GM21447 (cell line): ENCODE measurements at regions not wholly inside any gene's neighbourhood (a gene's known extent, or its start where the extent isn't known, plus 50 kb on each side); places are given as distances from the start of the nearest gene placed in this dataset.
"Not testable (repeated sequence)": the region's sequence is repeated elsewhere in the genome, so short reads cannot be mapped to it uniquely, and the experiment has no call there.

Experiments used
- ATAC-seq: cut with Tn5 transposase; IDR thresholded peaks from one replicate; pipeline ENCODE4 v1.9.1; 2021; ENCODE audit not compliant: unreplicated experiment

DNA sequence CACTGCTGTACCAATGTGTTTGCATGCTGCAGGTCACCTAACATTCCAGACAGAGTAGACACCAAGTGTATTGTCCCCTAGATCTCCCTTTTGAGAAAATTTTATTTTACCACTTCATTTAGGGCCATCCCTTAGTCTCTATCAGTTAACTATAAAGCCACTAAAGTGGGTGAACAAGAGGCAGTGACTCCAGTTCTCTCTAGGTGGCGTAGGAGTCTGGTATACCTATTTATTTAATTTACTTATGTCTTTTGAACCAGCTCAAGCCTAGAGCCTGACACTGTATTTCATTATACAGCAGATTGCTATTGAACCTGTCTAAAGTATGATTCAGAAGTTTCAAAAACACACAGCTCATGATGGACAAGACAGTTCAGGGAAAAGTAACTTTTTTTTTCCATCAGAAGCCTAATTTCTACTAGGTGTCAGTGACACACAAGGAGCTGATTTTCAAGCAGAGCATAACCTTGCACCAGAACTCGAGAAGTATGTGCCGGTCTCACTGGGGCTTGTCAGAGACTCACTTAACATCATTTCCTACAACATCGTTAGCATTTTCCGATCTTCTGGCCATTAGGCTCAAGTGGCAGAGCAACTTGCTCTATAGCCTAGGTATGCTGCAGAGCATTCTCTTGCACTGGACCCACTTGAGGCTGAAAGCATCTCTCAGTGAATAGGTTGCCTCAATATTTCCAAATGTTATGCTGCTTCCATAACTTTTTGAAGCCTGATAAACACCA lies 175.4 kb downstream of the CDC14C start:
- no peak for ATAC-seq

DNA sequence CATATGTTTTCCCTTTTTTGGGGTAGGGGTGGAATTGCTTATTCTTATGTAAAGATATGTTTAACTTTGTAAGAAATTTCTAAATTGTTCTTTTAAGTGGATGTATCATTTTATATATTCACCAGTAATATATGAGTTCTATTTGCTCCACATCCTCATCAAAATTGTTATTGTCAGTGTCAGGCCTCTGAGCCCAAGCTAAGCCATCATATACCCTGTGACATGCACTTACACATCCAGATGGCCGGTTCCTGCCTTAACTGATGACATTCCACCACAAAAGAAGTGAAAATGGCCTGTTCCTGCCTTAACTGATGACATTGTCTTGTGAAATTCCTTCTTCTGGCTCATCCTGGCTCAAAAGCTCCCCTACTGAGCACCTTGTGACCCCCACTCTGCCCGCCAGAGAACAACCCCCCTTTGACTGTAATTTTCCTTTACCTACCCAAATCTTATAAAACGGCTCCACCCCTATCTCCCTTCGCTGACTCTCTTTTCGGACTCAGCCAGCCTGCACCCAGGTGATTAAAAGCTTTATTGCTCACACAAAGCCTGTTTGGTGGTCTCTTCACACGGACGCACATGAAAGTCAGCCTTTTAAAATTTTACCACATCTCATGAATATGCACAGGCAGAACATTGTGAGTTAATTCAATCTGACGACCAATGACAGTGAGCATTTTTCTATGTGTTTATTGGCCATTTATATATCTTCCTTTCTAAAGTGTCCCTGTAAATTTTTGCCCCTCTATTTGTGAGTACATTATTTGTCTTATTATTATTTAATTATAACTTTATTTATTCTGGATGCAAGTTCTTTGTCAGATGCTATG lies 176.8 kb downstream of the CDC14C start:
- not testable (repeated sequence) for ATAC-seq

- no peak for ATAC-seq
Observed at GRCh38 chr7:49102411-49102810, 178.1 kb downstream of the CDC14C start.

DNA sequence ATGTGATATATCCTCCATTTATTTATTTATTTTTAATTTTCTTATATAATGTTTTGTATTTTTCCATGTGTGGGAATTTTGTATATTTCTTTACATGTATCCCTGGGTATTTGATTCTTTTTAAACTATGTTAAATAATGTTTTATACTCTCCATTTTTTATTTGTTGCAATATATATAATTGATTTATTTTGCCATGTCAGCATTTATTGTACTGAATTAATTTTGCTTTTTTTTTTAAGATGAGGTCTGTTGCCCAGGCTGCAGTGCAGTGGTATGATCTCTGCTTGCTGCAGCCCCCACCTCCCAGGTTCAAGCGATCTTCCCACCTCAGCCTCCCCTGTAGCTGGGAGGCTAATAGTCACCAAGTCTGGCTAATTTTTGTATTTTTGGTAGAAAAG lies 187.4 kb downstream of the CDC14C start:
- no peak for ATAC-seq

- ATAC-seq: no peak
Observed at GRCh38 chr7:49112222-49112621, 187.9 kb downstream of the CDC14C start.

- ATAC-seq: no peak
Observed at GRCh38 chr7:49112647-49113046, 188.3 kb downstream of the CDC14C start.

- no peak for ATAC-seq
Observed at GRCh38 chr7:49119706-49120105, 195.4 kb downstream of the CDC14C start.

DNA sequence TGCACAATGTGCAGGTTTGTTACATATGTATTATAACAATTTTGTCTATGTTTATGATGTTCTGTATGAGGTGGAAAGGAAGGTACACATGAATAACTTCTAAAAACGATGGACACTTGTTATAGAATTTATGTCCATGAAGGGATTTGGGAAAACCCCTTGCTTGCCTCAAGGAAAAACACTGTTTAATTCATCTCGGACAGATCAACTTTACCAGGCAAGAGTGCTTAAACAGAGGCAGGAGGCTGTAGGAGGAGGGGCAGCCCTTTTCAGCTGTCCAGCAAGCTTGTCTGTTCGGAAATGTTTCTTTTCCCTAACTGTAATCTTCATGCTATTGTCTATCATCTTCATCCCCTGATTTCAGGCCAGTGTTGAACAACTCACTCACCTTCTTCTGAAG lies 200.9 kb downstream of the CDC14C start:
- no peak for ATAC-seq

DNA sequence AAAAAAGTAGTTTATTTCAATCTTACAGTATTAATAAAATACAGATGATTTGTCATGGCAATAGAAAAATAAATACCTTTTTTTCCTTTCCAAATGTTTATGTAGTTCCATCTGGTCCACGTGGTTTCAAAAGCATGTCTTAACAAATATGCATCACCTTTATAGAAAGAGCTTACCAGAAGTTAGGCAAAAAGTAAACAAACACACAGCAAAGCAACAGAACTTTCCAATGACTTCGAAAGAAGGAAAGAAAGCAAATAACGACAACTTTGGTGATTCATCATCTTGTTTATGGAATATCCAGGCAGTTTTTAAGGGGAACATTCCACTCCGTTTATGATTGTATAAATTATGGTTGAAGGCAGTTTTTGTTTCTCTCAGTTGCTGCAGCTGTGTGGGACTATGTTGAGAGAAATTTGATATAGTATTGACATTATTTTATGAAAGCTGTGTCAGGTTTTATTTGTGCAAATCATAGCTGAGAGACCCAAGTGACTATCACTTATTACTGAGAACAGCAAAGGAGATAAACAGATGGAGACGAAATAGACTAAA lies 203.1 kb downstream of the CDC14C start:
- no peak for ATAC-seq

DNA sequence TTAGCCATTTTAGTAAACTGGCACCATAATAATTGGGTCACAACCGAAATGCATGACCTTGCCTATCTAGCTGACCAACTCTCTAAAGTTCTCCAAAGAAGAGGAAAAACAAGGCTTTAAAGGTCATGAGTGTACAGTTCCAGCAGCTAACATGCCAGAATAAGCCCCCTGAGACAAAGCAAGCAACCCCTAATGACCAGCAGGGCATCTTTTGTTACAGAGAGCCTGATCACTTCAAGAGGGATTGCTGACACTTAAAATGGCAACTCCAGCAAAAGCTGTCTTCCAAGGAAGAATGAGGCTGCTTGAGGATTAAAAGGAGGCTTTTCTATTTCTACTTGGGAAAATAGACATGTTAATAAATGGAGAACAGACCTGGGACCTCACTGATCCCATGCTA lies 213.6 kb downstream of the CDC14C start:
- no peak for ATAC-seq

DNA sequence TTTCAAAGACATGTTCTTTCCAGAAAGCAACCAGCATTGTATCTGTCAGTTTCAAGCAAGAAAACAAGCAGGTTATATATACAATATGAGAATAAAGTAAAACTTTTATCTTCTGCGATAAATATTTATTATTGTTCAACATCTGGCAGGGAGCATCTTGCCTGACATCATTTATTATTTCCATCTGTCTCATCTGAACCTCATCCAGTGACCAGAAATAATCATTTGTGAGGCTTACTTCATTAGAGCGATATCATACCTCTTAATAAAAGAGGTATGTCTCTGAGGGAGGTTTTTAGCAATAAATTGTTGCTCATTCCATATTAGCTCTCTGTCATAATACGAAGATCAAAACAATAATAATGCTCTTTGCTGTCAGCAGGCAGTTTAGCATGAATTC lies 226.1 kb downstream of the CDC14C start:
- no peak for ATAC-seq

GRCh38 chr7:49151146-49151545 lies 226.8 kb downstream of the CDC14C start:
- ATAC-seq: no peak

DNA sequence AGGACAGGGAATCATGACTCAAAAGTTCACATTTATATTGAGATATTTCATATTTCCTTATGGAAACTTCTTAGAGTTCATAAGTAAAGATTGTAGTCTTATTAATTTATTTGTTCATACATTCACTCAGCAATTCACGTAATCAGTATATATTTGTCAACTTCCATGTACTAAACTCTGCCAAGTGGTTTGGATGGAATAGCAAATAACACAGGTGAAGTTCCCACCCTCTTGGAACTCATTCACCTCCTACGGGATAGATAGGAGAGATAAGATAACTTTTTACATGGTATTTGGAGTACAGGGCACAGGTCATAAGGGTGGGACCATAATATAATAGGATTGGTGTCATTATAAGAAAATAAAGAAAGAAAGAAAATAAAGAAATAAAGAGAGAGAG lies 234.0 kb downstream of the CDC14C start:
- ATAC-seq: no peak

- ATAC-seq: no peak
Observed at GRCh38 chr7:49159536-49159935, 235.2 kb downstream of the CDC14C start.

GRCh38 chr7:49166441-49166840 lies 242.1 kb downstream of the CDC14C start:
- no peak for ATAC-seq

DNA sequence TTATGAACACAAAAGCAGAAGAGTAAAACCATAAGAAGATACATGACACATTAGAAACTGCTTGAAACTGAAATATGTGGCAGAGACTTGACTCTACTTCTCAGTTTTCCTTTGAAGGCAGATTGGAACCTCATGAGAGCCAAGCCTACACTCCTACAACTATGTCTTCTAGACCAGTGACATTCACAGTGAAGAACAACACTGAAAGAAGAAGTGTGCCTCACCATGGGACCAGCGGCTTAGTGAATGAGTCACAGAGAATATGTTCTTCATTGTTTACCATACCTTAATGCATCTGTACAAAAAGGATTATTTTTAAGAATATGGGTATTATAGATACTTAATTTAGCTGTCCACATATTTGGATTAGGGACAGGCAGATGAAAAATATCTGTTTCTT lies 248.3 kb downstream of the CDC14C start:
- no peak for ATAC-seq

DNA sequence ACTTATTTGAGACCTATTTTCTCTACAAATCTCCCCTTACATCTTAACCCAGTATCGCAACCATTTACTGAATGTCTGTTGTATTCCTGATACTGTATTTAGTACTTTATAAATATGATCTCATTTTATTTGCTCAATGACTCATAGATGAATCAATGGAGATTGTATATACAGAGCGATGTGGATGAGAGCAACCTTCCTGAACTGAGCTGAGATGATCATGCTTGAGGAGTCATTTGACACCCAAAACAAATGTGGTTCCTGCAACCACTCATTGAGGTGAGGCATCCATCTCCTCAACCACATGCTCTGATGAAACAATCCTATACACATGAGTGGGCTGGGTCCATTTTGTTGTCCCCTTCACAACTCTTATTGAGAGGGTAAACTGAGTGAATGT lies 250.0 kb downstream of the CDC14C start:
- no peak for ATAC-seq

DNA sequence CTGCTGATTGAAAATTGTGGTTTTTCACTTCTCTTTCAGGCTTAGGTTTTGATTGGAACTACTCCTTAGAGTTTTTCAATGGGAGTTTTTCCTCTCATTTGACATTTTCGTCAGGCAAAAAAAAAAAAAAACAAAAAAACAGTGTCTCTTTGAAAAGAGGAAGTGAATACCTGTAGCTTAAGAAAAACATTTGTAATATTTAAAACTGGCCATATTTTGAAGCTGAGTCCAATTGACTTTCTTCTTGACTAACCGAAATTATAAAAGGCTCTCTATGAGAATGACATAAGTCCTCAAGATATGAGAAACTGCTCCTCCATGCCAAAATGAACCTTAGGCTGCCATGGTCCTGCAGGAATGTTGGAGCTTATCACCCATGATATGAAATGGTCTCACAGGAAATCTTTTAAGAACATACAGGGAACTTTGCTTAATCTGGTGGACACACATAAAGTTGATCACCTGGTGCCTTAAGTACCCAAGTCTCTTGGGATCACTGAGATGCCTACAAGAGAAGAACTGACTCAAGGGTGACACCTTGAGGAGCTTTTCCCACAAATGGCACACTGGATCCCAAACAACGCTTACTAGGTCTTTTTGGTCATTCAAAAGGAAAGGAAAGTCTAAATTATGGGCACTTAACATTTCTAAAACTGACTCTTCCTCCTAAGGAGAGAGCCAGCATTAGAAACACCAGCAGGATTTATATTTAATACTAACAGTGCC lies 263.4 kb downstream of the CDC14C start:
- no peak for ATAC-seq

- no peak for ATAC-seq
Observed at GRCh38 chr7:49228426-49229098, 304.2 kb downstream of the CDC14C start.

DNA sequence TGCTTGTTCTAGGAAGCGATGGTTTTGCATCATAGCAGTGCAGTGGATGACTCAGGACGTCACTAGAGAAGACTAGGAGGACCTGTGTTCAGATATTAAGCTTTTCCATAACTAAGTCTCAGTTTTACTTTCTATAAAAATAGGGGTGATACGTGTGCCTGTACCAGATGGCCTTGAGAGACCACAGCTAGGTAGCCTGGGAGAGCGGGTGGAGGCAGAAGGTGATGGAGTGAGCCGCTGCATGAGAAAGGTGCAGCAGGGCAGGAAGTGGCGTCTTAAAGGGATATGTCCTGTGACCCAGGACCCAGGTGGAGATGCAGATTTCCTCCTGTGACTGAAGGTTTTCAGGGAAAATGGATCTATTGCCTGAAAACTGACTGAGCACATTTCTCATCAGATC lies 304.9 kb downstream of the CDC14C start:
- ATAC-seq: no peak

DNA sequence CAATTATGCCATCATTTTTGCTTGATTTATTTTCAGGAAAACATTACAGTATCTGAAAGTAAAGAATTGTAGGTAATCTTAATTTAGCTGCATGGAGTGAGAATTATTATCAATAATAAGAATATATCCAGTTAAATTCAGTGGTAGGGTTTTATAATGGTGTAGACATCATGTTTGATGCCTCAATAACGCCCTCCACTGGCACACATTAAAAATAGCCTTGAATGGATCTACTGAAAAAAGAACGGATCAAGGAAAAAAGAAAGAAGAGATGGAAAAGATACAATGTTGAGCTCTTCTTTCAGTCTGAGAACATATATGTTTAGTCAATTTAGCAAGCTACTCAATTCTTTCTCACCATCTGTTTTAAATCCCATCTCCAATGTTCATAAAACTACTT lies 319.2 kb downstream of the CDC14C start:
- no peak for ATAC-seq
